Mesothelial cell of epicardium (in vitro differentiated cells): ENCODE measurements at regions not wholly inside any gene's neighbourhood (a gene's known extent, or its start where the extent isn't known, plus 50 kb on each side); places are given as distances from the start of the nearest gene placed in this dataset.

Experiments
- DNase-seq, 2 experiments: peaks; one replicate each; pipeline ENCODE4 v3.0.0; 2021; ENCODE audit warnings: low spot score in 2 of 2; ENCODE audit not compliant: unreplicated experiment in 2 of 2
- H3K27ac Mint-ChIP-seq: 2 replicates; pipeline ENCODE4 v1.8.0; 2021; ENCODE audit warnings: mixed read lengths
- H3K27me3 Mint-ChIP-seq: 2 replicates; pipeline ENCODE4 v1.8.0; 2021; ENCODE audit warnings: low read depth, mixed read lengths
- H3K36me3 Mint-ChIP-seq: 2 replicates; pipeline ENCODE4 v1.8.0; 2021; ENCODE audit warnings: mixed read lengths
- H3K4me1 Mint-ChIP-seq: 2 replicates; pipeline ENCODE4 v1.8.0; 2021; ENCODE audit warnings: mixed read lengths
- H3K4me3 Mint-ChIP-seq: 2 replicates; pipeline ENCODE4 v1.8.0; 2021; ENCODE audit warnings: mild to moderate bottlenecking, moderate library complexity, mixed read lengths
- H3K9me3 Mint-ChIP-seq: 2 replicates; pipeline ENCODE4 v1.8.0; 2021; ENCODE audit warnings: mixed read lengths
- TF ChIP-seq, protein P1 (sequence below): fragments of 200-600 bp; sonication (generic); IDR thresholded peaks from one replicate; pipeline ENCODE4 v1.5.0; 2021; ENCODE audit warnings: antibody characterized with exemption; ENCODE audit not compliant: unreplicated experiment

DNA sequence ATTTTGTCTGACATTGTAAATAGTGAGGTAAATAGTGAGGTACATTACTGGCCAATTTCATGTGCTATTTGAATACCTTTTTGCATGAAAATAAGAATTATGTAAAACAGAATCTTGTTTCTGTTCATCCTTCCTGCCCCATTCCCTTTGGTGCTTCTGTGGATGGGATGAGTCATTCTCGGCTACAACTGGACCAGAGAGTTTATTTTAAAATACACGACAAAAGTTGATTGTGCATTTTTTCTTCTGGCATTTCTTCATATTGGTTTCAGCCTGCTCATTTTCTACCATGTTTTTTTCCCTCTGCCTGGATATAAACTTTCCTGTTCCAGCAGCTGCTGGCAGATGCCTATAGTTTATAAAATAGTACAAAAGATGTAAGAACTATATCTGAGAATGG, 107.5 kb downstream of the CYSLTR2 start:
- H3K27ac Mint-ChIP-seq, result no peak overlapping the region
- H3K4me3 Mint-ChIP-seq, result no peak overlapping the region
- peaks cover 42% of the 10 kb centered on the region for H3K9me3 Mint-ChIP-seq
- no peaks in the 10 kb centered on the region for H3K27me3 Mint-ChIP-seq
- TF ChIP-seq, protein P1, sequence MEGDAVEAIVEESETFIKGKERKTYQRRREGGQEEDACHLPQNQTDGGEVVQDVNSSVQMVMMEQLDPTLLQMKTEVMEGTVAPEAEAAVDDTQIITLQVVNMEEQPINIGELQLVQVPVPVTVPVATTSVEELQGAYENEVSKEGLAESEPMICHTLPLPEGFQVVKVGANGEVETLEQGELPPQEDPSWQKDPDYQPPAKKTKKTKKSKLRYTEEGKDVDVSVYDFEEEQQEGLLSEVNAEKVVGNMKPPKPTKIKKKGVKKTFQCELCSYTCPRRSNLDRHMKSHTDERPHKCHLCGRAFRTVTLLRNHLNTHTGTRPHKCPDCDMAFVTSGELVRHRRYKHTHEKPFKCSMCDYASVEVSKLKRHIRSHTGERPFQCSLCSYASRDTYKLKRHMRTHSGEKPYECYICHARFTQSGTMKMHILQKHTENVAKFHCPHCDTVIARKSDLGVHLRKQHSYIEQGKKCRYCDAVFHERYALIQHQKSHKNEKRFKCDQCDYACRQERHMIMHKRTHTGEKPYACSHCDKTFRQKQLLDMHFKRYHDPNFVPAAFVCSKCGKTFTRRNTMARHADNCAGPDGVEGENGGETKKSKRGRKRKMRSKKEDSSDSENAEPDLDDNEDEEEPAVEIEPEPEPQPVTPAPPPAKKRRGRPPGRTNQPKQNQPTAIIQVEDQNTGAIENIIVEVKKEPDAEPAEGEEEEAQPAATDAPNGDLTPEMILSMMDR, result no peak
- H3K4me1 Mint-ChIP-seq, result no peaks in the 10 kb centered on the region
- H3K36me3 Mint-ChIP-seq, result peaks cover 7% of the 10 kb centered on the region
- DNase-seq, result no peak

DNA sequence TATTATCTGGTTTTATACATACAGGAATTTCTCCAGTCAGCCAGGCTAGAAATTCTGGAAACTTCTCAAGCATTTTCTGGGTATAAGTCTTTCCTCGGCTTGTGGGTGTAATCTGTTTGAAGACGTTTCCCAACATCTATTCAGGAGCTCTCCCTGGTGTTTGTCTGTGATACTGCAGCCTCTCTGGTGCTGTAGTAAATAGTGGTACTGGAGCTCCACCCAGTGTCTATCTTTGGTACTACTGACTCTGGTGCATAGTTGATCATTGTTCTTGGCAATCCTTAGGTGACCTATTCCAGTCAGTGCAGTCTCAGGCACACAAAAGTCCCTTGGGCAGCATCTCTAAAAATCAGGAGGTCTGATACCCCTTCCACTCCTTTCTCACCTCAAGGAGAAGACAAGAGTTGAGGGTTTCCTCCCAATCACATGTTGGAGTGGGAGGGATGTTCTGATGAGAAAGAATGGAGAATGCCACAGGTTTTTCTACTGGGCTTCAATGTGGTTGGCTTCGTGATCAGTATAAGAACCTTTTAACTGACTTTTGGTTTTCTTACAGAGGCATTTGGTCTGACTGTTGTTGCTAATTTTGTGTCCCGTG, 115.5 kb downstream of the CYSLTR2 start:
- peaks cover 5% of the 10 kb centered on the region for H3K4me1 Mint-ChIP-seq
- peaks cover 13% of the 10 kb centered on the region for H3K36me3 Mint-ChIP-seq
- H3K27me3 Mint-ChIP-seq, result no peaks in the 10 kb centered on the region
- H3K9me3 Mint-ChIP-seq, result peaks cover 42% of the 10 kb centered on the region
- H3K4me3 Mint-ChIP-seq, result no peak overlapping the region
- peak; percentile 28 to 76 for DNase-seq
- TF ChIP-seq, protein P1, result peak; percentile 90
- no peak overlapping the region for H3K27ac Mint-ChIP-seq

DNA sequence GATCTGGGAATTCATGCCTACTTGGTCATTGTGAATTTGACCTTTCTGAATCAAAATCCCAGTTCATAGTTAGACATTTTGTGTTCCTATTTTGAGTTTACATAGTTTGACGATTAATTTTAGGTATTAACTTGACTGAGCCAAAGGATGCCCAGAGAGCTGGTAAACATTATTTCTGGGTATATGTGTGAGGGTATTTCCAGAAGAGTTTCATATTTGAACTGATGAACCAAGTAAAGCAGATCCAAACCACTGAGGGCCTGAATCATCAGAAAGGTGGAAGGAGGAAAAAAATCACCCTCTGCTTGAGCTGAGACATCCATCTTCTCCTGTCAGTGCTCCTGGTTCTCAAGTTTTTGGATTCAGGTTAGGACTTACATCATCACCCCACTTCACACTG, 116.6 kb downstream of the CYSLTR2 start:
- no peak overlapping the region for H3K4me3 Mint-ChIP-seq

DNA sequence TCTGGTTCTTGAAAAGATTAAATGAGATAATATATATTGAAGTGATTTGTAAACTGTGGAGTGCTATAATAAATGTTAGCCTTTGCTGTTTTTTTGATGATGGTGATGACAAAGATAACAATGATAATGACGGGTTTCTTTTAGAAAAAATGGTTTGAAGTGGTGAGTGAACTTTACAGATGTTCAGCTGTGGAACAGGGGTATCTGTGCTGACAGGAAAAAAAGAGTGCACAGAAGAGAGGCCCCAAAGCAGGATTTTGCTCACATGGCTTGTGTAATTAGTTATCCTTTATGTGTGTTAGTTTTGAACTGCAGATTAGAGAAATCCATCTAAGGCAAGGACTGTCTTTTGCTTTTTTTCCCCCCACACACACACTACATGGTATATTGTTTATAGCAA, 119.2 kb downstream of the CYSLTR2 start:
- H3K27ac Mint-ChIP-seq, result no peak overlapping the region
- peaks cover 9% of the 10 kb centered on the region for H3K4me1 Mint-ChIP-seq
- H3K27me3 Mint-ChIP-seq, result no peaks in the 10 kb centered on the region
- H3K9me3 Mint-ChIP-seq, result peaks cover 13% of the 10 kb centered on the region
- TF ChIP-seq, protein P1, result no peak
- H3K4me3 Mint-ChIP-seq, result no peak overlapping the region
- H3K36me3 Mint-ChIP-seq, result peaks cover 6% of the 10 kb centered on the region
- no peak for DNase-seq

More for the DNA sequence above, 116.6 kb downstream of the CYSLTR2 start:
- Mint-ChIP-seq H3K27ac (no peak overlapping the region), H3K9me3 (peaks cover 31% of the 10 kb centered on the region), H3K36me3 (peaks cover 11% of the 10 kb centered on the region), H3K27me3 (no peaks in the 10 kb centered on the region), H3K4me1 (peaks cover 5% of the 10 kb centered on the region)
- no peak for DNase-seq
- TF ChIP-seq, protein P1, result no peak

DNA sequence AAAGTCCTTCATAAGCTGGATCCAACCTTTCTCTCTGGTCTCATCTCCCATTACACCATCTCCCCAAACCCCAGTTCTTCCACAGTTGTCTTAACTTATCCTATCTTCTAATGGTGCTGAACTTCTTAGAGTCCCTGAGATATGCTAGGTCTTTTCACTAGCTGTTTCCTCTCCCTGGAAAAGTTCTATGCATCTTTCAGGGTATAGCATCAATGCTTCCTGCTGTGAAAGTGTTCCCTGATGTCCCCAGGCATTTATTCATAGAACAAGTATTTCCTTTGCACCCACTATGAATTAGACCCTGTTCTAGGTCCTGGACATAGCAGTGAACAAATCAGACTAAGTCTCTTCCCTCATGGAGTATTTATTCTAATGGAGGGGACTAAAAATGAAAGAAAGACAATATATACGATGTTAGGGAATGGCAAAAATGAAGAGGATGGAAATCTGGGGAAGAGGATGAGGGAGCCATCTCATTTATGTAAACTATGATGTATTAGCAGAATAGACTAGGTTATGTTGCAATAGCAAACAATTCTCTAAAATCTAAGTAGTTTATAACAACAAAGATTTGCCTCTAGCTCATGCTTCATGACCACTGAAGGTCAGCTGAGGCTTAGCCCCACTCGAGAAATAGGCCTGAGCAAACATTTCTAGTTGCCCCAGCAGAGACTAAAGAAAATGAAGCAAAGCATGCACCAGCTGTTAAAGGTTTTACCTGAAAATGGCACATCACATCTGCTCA, 120.0 kb downstream of the CYSLTR2 start:
- no peak for DNase-seq
- Mint-ChIP-seq H3K27ac (no peak overlapping the region), H3K4me1 (peaks cover 9% of the 10 kb centered on the region), H3K36me3 (peaks cover 4% of the 10 kb centered on the region), H3K4me3 (no peak overlapping the region), H3K9me3 (peaks cover 9% of the 10 kb centered on the region), H3K27me3 (no peaks in the 10 kb centered on the region)
- TF ChIP-seq, protein P1, result no peak
